KG1 (cell line): ENCODE measurements at regions not wholly inside any gene's neighbourhood (a gene's known extent, or its start where the extent isn't known, plus 50 kb on each side); places are given as distances from the start of the nearest gene placed in this dataset.

ENCODE experiments used
- DNase-seq: peaks from one replicate; lab custom pipeline; 2025; lab: John Stamatoyannopoulos, UW

DNA sequence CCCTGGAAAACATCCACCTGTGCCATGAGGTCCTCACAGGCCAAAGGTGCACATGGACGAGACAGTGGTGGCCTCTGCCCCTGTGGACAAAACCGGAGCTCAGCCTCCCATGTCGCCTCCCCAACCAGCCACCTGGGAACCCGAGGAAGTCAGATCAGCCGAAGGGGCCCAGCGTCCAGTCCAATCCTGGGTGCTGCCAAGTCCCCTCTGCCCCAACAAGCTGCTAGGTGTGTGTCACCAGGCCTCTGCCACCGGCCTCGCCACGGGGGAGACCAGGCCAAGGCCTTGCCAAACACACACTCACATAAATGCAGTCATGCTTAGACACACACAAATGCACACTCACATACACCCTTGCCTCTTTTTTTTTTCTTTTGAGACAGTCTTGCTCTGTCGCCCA lies 167.8 kb downstream of the RBFOX3 start:
- no peak for DNase-seq

DNA sequence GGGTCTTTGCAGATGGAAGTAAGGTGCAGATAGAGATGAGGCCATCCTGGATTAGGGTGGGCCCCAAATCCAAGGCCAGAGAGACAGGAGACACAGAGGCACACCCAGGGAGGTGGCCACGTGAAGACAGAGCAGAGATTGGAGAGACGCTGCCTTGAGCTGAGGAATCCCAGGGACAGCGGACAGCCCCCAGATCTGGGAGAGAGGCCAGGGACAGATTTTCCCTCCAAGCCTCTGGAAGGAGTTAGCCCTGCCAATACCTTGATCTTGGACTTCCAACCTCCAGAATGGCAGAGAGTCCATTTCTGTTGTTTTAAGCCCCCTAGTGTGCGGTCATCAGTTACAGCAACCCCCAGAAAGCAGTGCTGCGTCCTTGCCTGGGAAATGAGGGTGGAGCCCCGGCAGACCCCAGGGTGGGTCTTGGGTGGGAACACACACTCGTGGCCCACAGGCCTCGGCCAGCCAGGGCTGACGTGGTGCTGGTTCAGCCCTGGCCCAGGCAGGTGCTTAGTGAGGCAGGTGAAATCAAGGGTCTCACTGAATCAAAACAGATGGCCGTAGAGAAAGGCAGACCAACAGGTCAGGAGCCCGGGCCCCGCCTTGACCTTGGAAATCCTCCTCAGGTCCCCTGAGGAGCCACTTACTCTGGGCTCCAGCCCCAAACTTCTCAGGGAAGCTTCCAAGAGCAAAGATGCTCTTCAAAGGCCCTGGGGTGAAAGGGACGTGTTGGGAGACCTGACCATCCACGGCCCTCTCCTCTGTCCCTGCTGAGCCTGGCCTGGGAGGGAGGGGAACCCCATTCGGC lies 169.3 kb downstream of the RBFOX3 start:
- no peak for DNase-seq

DNA sequence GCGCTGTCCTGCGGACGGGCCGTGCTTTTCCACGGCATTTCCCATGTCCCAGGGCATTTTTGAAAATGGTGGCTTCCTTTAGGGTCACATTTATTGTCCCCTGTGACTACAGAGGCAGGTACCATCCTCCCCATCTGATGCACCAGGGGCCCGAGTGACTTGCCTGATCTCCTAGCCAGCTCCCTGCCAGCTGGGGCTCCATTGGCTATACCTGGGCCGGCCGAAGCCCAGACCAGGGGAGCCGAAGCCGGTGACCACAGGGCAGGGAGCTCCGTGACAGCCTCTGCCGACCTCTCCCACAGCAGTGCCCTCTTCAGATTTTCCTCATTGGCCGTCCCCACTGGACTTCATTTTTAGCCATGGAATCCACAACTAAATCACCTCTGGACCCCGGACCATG lies 170.6 kb downstream of the RBFOX3 start:
- DNase-seq: no peak

DNA sequence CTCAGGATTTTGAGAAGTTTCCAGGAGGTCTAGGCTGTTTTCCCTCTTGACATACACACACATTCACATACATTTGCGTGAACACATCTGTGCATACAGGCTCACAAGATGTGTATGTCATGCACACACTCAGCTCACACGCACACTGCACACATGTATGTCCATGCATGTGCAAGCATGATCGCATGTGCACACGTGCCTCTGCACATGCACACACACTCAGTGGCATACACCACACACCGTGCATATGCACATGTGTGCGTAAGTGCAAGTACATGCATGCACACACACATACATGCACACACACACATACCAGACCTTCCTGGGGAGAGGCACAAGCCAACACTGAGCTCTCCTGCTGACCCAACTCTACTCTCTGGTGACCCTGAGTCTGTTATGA lies 171.4 kb downstream of the RBFOX3 start:
- no peak for DNase-seq

DNA sequence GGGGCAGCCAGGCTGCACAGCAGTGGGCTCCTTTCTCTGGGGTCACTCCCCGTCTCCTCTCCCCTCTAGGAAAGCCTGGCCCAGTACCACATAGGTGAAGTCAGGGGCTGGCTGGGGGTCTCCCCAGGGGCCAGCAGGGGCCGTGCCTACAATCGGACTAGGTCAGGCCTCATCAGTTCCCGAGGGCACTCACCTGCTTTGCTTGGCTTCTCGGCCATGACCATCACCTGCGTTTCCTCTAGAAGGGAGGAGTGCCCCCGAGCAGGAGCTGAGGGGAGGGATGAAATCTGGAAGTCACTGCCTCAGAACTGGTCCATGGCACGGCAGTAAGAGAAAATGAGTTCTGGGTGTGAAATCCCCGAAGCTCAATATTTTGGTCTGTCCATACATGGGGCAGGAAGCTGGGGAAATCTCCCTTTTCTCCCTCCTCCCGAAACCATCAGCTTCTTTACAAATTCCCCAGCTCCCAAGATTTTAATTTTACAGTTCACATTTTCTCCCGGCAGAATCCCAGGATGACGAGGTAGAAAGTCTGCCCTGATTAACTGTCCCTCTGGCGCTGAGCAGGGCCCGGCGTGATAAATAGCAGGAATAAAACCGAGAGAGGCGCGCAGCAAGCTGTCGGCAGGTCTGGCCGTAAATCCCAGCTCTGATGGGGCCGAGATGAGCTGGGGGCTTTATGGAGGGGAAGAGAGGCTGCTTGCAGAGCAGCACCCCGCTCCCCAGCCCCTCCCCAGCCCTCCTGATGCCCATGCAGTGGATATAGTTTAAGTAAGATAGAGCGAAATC lies 172.1 kb downstream of the RBFOX3 start:
- no peak for DNase-seq

DNA sequence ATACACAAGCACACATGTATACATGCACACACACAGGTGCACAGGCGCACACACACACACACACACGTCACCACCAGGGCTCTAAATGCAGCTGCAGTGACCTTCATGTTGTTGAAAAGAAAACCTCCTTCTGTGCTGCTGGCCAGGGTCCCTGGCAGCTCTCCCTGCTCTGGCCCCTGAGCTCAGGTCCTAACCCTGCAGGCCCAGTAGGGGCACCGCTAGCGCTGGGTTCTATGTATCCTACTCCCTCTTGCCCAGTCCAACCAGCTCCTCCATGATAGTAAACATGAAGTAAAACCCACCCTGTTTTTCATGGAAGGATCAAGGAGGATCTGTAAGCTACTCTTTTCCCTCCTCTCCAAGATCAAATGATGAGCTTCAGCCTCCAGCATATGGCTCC lies 172.8 kb downstream of the RBFOX3 start:
- DNase-seq: no peak

DNA sequence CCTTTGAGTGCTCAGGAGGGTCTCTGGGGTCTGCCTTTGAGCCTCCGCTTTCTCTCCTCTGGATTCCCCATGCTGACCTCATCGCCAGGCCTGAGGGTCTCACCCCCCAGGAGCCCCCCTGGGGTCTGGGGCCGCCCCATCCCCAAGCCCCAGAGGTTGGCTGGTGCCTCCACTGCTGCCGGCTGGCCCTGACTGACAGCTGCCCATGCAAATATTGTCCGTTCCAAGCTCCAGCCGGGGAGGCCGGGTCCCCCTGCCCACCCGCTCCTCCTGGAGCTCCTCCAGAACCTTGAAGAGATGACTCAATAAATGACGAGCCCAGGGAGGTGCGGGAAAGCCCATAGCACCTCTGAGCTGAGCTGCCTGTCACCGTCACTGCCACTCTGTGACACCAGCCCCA lies 173.8 kb downstream of the RBFOX3 start:
- DNase-seq: no peak

DNA sequence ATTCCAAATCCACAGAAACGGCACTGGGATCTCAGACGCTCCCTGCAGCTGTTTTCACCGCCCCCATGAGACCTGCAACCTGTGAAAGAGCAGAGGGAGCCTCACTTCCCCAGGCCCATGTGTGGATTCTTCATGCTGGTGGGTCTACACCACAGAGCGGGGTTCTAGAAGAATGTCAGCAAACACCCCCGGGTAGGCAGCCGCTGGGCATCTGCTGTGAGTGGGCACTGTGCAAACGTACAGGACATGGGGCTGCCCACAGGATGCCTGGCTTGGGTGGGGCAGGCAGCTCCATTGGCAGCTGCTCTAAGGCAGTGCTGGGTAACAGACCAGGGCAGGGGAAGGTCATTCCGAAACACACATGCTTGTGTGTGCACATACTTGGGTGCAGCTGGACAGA lies 174.9 kb downstream of the RBFOX3 start:
- no peak for DNase-seq

DNA sequence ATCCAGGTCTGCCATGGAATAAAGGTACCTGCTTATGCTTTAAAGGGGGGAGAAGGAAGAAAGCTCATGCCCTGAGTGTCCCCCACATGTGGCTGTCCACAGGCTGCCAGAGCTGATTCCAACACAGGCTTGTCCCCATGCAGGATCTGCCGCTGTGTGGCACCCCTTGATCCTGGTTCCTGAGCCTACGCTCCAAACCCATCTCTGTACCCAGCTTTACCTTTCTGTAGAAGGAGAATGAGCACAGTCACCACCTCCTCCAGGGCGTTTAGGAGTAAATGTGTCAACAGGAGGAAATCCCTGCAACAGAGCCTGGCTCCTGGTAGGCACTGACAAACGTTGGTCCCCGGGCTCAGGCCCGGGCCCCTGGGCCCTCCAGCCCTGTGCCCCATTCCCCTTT lies 175.6 kb downstream of the RBFOX3 start:
- no peak for DNase-seq

DNA sequence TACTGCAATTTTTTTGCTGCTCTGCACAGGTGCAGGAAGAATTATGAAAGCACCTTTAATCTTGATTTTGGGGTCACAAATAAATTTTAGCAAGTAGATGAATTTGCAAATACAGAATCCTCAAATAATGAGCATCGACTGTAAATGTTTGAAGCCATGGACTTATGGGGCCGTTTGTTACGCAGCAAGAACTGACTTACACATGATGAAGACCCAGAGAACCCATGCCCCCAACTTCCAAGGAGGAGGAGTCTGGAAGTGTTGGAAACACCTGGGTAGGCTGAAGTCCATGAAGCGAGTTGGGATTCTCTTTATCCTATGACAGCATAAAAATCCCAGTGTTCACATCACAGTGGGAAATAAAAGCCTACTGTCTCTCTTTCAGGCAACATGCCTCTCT lies 176.6 kb downstream of the RBFOX3 start:
- DNase-seq: no peak

DNA sequence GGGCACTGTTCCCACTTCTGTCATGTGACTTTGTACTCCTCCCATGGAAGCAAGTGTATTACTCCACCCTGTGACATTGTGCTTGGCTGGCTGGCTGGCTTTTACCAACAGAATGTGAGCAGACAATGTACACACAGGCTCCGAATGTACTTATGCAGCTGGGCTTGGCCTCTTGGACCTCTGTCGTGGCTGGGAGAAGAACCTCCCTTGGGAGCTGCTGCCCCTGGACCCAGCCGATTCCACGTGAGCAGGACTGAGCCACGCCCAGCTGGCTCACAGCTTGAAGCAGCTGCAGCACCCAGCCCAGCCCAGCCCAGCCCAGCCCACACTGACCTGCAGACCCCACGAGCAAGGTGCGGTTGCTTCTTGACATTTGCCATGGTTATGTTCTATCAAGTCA lies 177.5 kb downstream of the RBFOX3 start:
- DNase-seq: no peak

DNA sequence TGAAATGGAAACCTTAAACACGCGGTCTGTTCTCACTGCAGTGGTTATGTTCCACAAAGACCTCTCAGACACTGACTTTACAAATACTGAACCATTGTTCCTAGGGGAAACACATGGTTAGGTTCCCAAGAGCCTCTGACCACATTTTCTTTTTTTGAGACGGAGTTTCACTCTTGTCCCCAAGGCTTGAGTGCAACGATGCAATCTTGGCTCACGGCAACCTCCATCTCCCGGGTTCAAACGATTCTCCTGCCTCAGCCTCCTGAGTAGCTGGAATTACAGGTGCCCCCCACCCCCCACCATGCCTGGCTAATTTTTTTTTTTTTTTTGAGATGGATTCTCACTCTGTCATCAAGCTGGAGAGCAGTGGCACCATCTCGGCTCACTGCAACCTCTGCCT lies 179.7 kb downstream of the RBFOX3 start:
- no peak for DNase-seq

DNA sequence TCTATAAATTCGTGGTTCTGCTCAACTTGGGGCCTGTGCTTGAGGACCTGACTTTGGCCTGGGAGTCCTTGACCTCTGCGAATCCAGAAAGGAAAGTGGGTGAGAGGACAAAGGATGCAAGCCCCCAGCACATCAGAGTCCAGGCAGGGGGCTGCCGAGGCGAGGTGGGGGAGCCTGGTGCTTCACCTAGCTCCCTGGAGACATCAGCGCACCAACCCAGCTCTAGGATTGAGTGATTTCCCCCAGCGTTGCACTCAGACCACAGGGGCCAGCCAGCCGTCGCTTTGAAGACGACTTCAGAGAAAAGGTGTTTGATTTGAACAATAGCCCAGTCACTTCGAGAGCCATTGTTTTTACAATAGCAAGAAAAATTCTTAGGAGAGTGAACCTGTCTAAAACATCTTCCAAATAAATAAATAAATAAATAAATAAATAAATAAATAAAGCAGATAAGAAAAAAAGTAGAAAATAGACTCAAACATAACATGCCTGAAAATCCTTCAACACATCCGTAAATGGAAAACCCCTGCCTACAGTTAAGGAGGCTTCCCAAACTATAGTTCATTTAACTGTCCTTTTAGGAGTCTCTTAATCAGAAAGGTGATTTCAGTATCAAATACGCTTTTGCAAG lies 180.9 kb downstream of the RBFOX3 start:
- no peak for DNase-seq

DNA sequence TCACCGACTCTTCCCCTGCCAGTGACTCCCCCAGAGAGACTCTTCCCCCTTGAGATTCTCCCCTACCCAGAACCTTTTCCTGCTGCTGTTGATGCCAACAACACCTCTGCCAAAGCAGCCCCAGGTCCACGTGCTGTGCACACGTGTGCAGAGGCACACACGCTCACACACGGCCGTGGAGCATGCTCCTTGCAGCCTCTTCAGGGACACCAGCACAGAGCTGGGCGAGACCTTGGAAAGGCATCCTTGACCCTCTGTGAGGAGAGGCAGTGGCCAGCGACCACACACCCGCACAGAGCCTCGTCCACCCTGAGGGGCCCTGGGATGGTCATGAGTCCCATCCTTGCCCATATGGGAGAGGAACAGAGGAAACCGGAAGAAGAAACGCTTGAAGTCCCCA lies 181.9 kb downstream of the RBFOX3 start:
- no peak for DNase-seq

DNA sequence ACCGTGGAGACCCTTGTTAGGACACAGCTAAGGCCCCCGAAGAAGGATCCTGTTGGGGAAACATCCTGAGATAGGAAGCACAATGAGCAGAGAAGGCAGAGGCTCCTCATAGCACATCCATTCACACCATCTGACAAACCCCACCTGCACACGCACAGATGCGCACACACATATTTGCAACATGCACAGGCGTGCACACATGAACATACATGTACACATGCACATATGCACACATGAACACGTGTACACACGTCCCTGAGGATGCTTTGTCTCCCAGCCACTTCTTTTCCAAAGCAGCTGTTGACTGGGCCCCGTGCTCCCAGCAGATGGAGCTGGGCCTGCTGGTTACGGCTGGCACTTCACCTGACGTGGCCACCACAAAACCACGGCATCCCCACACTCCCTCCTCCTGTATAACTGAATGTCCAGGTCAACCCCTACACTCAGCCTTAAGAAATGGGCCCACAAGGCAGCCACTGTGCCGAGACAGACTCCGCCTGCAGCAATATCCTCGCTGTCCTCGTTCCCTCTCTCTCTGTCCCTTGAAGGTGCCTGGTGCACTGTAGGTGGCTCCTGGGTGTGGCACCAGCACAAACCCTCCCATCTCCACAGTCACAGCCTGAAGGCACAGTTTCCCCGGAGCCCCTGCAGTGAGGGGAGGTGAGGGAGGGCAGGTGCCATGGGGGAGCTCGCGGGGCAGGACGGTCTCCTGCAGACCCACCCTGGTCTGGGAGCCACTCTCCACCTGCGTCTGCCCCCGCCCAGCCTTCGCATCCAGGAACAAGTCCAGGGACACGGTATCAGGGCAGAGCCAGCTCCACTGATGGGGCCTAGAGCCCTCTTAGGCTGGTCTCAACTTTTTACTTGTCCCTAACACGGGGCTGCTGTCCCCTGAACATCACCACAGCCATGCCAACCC lies 183.0 kb downstream of the RBFOX3 start:
- no peak for DNase-seq

DNA sequence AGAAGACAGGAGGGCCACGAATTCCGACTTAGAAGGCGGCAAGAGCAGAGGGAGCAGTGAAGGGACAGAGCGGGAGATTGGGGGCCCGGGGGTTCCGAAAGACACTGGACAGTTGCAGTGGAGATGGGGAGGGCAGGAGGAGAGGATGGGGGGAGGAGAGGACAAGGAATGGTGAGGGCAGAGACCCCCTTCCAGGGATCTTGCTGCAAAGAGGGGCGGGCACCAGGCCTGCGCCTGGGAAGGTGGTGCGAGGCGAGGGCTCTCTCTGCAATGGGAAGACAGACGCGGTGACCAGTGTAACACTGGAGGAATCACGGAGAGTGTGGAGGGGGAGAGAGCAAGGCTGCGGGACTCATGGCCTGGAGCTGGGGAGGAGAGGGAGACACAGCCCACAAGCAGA lies 185.2 kb downstream of the RBFOX3 start:
- no peak for DNase-seq

DNA sequence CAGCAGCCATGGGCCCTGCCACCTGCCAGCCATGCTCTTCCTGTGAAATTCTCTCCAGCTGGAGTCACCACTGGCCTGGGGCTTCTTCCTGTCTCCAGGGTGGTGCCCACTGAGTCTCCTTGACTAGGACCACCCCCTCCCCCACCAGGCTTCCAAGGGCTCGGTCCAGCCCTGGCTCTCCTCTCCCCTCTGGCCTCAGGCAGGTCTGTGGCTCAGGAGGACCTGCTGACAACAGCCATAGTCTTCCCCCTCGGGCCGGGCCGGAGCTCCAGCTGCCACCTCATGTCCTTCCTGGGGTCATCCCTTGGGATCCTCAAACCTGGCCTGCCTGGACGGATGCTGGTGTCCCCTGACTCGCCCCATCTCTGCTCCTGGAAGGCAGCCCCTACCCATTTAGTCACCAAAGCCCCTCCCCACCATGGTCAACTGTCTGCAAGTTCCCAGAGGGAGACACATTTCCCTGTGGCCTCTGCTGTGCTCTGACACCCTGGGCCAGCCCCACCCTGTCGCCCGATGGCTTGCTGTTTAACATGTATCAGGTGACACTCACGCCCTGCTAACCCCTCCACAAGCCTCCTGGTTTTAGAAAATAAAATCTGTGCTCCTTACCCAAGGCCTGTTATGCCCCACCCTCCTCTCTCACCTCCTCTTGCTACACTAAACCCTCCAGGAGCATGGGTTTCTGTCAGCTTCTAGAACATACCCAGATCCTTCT lies 186.2 kb downstream of the RBFOX3 start:
- DNase-seq: no peak

DNA sequence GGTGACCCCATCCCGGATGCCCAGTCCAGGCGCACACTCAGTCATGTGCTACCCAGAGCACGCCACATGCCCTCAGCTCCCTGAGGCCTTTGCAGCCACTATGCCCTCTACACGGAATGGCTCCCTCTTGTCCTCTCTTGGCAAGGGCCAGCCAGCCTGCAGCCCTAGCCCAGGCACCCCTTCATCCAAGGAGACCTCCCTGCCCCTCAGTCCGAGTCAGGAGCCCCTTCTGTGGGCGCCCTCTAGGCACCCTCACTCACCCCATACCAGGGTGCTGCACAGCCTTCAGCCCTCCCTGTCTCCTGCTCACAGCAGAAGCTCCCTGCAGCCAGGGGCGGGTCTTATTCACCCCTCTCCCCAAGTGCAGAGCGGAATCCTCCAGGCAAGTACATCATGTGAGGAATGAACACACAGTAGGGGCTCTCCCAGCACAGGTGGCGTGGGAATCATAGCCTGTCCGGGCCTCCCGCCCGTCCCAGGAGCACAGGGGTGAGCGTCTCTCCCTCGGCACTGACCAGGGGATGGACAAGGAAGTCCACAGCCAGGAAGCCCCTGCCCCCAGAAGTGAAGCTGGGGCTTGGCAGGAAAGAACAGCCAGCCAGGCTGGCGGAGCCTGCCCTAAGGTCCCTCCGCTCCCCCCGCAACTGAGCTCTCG lies 186.9 kb downstream of the RBFOX3 start:
- no peak for DNase-seq

DNA sequence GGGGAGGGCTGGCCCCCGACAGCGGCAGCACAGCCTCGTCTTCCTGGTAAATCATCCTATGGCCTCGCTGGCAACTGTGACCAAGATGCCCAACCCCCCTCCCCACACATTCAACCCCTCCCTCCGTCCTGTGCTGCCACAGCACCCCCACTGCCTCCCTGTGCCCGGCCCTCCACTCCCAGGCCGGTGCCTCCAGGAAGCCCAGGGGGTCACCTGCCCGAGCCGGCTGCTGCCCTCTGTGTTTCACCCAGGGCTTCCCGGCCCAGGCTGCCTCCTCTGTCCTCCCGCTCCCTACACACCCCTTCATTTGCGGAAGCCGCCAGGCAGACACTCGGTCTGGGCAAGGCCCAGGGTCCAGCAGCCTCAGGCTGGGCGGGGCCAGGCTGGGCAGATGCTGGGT lies 188.6 kb downstream of the RBFOX3 start:
- no peak for DNase-seq

DNA sequence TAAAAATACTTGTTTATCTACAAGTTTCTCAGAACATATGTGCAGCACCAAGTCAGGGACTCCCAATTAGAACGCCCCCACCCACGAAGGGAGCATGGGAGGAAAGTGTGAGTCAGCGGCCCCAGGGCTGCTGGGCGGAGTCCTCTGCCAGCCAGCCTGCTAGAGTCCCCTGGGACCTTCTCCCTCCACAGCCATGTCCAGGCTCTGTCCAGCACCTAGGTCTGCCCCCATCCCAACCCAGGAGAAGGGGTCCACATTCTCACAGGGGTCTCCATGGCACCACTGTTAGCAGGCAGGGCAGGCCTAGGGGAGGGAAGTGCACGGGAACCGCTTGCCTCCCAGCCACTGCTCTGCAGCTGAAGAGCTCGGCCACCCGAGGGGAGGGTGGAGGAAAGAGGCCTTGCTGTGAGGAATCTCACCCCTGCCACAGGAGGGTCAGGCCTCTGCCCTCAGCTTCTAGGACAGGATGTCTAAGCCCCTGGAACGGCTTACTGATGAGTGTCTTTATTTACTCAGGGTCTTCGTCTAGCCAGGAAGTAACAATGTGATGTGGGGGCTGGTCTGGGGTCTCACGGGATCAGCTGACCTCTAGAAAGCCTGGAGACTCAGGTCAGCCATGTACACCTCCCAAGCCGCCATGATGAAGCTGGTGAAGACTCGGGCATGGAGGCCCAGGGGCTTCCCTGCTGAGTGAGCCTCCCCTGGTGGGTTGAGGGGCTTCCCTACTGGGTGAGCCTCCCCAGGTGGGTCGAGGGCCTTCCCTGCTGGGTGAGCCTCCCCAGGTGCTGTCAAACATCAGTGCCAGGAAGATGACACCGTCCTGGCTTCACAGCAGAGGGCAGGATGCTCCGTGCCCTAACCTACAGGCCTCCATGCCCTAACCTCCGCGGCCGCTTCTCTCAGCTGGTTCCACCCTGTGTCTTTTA lies 190.3 kb downstream of the RBFOX3 start:
- no peak for DNase-seq
